Adrenal gland (tissue), 5 donors: ENCODE measurements at regions not wholly inside any gene's neighbourhood (a gene's known extent, or its start where the extent isn't known, plus 50 kb on each side); places are given as distances from the start of the nearest gene placed in this dataset.

Experiments used
- CTCF ChIP-seq, 6 experiments: fragments of 450-650 bp in 4 of 6; fragments of 200-600 bp in 2 of 6; sonication (generic) in 1 of 6; IDR thresholded peaks; 1 replicate in 5 of 6; 2 replicates in 1 of 6; pipeline versions ENCODE4 v1.5.1 to v1.8.0; 2016 to 2021; ENCODE audit warnings: antibody characterized with exemption in 6 of 6, mild to moderate bottlenecking in 2 of 6, moderate library complexity in 1 of 6
- POLR2A ChIP-seq, 2 donors: fragments of 450-650 bp; IDR thresholded peaks; one replicate each; pipeline ENCODE4 v1.6.1; 2017; ENCODE audit warnings: antibody characterized with exemption in 2 of 2, mild to moderate bottlenecking in 2 of 2, moderate library complexity in 1 of 2
- donor health status: DM: no; HTN: no; CAD: no.

GRCh38 chr14:89533766-89534165, 116.7 kb upstream of the FOXN3 start:
- TF ChIP-seq CTCF (IDR thresholded peaks at IDR 0.05) (no peak), POLR2A (IDR thresholded peaks at IDR 0.05) (no peak)
